TTC549 (cell line): ENCODE measurements at regions not wholly inside any gene's neighbourhood (a gene's known extent, or its start where the extent isn't known, plus 50 kb on each side); places are given as distances from the start of the nearest gene placed in this dataset.
"Not testable (repeated sequence)": the region's sequence is repeated elsewhere in the genome, so short reads cannot be mapped to it uniquely, and the experiment has no call there.

ENCODE experiments used
- FAIRE-seq: peaks from 2 replicates; lab custom pipeline; 2012; peaks lifted over from hg19 to GRCh38; lab: Jason Lieb, UNC

GRCh38 chr17:14732211-14732610 is 431.3 kb downstream of the HS3ST3B1 start:
- FAIRE-seq: no peak

- no peak for FAIRE-seq
Observed at GRCh38 chr17:14731591-14731990, 430.7 kb downstream of the HS3ST3B1 start.

- FAIRE-seq: no peak
Observed at GRCh38 chr17:14730821-14731220, 429.9 kb downstream of the HS3ST3B1 start.

- FAIRE-seq: no peak
Observed at GRCh38 chr17:14725729-14726128, 424.8 kb downstream of the HS3ST3B1 start.

- FAIRE-seq: no peak
Observed at GRCh38 chr17:14724770-14725169, 423.9 kb downstream of the HS3ST3B1 start.

GRCh38 chr17:14723349-14723748 is 422.5 kb downstream of the HS3ST3B1 start:
- not testable (repeated sequence) for FAIRE-seq

GRCh38 chr17:14719942-14720341 is 419.1 kb downstream of the HS3ST3B1 start:
- no peak for FAIRE-seq

GRCh38 chr17:14717859-14718258 is 417.0 kb downstream of the HS3ST3B1 start:
- no peak for FAIRE-seq

- FAIRE-seq: no peak
Observed at GRCh38 chr17:14715561-14715960, 414.7 kb downstream of the HS3ST3B1 start.

- no peak for FAIRE-seq
Observed at GRCh38 chr17:14712611-14713021, 411.7 kb downstream of the HS3ST3B1 start.

- no peak for FAIRE-seq
Observed at GRCh38 chr17:14704121-14704520, 403.2 kb downstream of the HS3ST3B1 start.

GRCh38 chr17:14701886-14702285 is 401.0 kb downstream of the HS3ST3B1 start:
- FAIRE-seq: no peak

- no peak for FAIRE-seq
Observed at GRCh38 chr17:14699574-14700185, 398.8 kb downstream of the HS3ST3B1 start.

- FAIRE-seq: no peak
Observed at GRCh38 chr17:14693382-14693781, 392.5 kb downstream of the HS3ST3B1 start.

GRCh38 chr17:14690704-14691103 is 389.8 kb downstream of the HS3ST3B1 start:
- FAIRE-seq: peak; percentile 32

- no peak for FAIRE-seq
Observed at GRCh38 chr17:14688134-14688533, 387.3 kb downstream of the HS3ST3B1 start.

GRCh38 chr17:14672830-14673229 is 371.9 kb downstream of the HS3ST3B1 start:
- no peak for FAIRE-seq

GRCh38 chr17:14670861-14671260 is 370.0 kb downstream of the HS3ST3B1 start:
- no peak for FAIRE-seq

- no peak for FAIRE-seq
Observed at GRCh38 chr17:14664511-14664910, 363.6 kb downstream of the HS3ST3B1 start.

GRCh38 chr17:14641117-14641516 is 340.2 kb downstream of the HS3ST3B1 start:
- no peak for FAIRE-seq

- no peak for FAIRE-seq
Observed at GRCh38 chr17:14637260-14637659, 336.4 kb downstream of the HS3ST3B1 start.

- FAIRE-seq: no peak
Observed at GRCh38 chr17:14630621-14631020, 329.7 kb downstream of the HS3ST3B1 start.

- FAIRE-seq: no peak
Observed at GRCh38 chr17:14630046-14630445, 329.2 kb downstream of the HS3ST3B1 start.

GRCh38 chr17:14622615-14623101 is 321.8 kb downstream of the HS3ST3B1 start:
- FAIRE-seq: no peak
